Neural crest cell (in vitro differentiated cells): ENCODE measurements at regions not wholly inside any gene's neighbourhood (a gene's known extent, or its start where the extent isn't known, plus 50 kb on each side); places are given as distances from the start of the nearest gene placed in this dataset.

Experiments used
- DNase-seq: peaks from one replicate; pipeline ENCODE4 v3.0.0; 2021; ENCODE audit warnings: low read depth, mixed read lengths, low spot score
- H3K27ac Mint-ChIP-seq: one replicate; pipeline ENCODE4 v1.8.0; 2021; ENCODE audit warnings: mild to moderate bottlenecking, mixed read lengths; ENCODE audit not compliant: unreplicated experiment
- H3K27me3 Mint-ChIP-seq: 2 replicates; pipeline ENCODE4 v1.8.0; 2021; ENCODE audit warnings: low read depth, mild to moderate bottlenecking, mixed read lengths
- H3K36me3 Mint-ChIP-seq: 2 replicates; pipeline ENCODE4 v1.8.0; 2021; ENCODE audit warnings: low read depth, mild to moderate bottlenecking, mixed read lengths
- H3K4me1 Mint-ChIP-seq: 2 replicates; pipeline ENCODE4 v1.8.0; 2021; ENCODE audit warnings: mixed read lengths
- H3K4me3 Mint-ChIP-seq: one replicate; pipeline ENCODE4 v1.8.0; 2021; ENCODE audit warnings: mild to moderate bottlenecking, mixed read lengths
- H3K9me3 Mint-ChIP-seq: 2 replicates; pipeline ENCODE4 v1.8.0; 2021; ENCODE audit warnings: mixed read lengths
- TF ChIP-seq, protein P1 (sequence below): fragments of 200-600 bp; sonication (generic); conservative IDR thresholded peaks from 2 replicates; pipeline ENCODE4 v1.5.0; 2021; ENCODE audit warnings: antibody characterized with exemption, mild to moderate bottlenecking

DNA sequence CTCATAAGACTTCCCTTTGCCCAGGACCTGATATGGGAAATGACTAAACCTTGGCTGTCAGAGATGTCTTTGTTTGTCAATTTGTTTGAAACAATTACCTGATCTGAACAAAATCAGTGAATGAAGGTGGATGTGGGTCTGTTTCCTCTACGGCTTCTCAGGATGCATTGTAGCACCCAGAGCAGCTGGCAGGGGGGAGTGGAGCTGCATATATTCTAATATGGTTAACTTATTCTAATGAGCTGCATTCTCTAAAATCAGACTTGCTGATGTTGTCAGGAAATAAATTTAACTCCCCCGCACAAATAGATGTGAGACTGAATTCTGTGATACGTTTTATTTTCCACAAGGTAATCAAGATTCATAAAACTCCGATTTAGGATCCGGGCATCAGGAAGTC lies 665.4 kb downstream of the MAT2B start:
- Mint-ChIP-seq H3K9me3 (no peaks in the 10 kb centered on the region), H3K36me3 (no peaks in the 10 kb centered on the region), H3K4me1 (no peaks in the 10 kb centered on the region), H3K27ac (no peak overlapping the region), H3K4me3 (no peak overlapping the region), H3K27me3 (no peaks in the 10 kb centered on the region)
- TF ChIP-seq, protein P1, sequence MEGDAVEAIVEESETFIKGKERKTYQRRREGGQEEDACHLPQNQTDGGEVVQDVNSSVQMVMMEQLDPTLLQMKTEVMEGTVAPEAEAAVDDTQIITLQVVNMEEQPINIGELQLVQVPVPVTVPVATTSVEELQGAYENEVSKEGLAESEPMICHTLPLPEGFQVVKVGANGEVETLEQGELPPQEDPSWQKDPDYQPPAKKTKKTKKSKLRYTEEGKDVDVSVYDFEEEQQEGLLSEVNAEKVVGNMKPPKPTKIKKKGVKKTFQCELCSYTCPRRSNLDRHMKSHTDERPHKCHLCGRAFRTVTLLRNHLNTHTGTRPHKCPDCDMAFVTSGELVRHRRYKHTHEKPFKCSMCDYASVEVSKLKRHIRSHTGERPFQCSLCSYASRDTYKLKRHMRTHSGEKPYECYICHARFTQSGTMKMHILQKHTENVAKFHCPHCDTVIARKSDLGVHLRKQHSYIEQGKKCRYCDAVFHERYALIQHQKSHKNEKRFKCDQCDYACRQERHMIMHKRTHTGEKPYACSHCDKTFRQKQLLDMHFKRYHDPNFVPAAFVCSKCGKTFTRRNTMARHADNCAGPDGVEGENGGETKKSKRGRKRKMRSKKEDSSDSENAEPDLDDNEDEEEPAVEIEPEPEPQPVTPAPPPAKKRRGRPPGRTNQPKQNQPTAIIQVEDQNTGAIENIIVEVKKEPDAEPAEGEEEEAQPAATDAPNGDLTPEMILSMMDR: no peak
- no peak for DNase-seq

DNA sequence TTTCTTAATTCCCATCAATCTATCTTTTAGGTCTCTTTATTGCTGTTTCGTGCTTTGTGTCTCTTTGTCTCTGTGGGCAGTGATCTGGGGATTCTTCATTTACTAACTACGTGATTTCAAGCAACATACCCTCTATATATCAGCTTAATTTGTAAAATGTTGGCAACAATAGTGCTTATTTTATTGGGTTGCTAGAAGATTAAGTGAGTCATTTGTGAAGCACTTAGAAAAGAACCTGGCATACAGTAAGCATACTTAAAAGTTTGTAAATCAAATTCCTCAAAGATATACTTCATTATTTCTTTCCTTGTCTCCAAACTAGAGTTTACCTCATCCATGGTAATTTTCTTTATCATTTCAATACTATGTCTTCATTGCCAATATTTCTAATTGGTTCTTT lies 669.7 kb downstream of the MAT2B start:
- Mint-ChIP-seq H3K4me3 (no peak overlapping the region), H3K27ac (no peak overlapping the region), H3K9me3 (no peaks in the 10 kb centered on the region), H3K27me3 (no peaks in the 10 kb centered on the region), H3K4me1 (no peaks in the 10 kb centered on the region), H3K36me3 (no peaks in the 10 kb centered on the region)
- DNase-seq: no peak
- TF ChIP-seq, protein P1: no peak

- TF ChIP-seq, protein P1: no peak
- DNase-seq: no peak
- no peaks in the 10 kb centered on the region for H3K27me3 Mint-ChIP-seq
- peaks cover 4% of the 10 kb centered on the region for H3K4me1 Mint-ChIP-seq
- no peaks in the 10 kb centered on the region for H3K9me3 Mint-ChIP-seq
- H3K27ac Mint-ChIP-seq: no peak overlapping the region
- no peak overlapping the region for H3K4me3 Mint-ChIP-seq
- no peaks in the 10 kb centered on the region for H3K36me3 Mint-ChIP-seq
These were observed 674.0 kb downstream of the MAT2B start for GRCh38 chr5:164179406-164179805.

DNA sequence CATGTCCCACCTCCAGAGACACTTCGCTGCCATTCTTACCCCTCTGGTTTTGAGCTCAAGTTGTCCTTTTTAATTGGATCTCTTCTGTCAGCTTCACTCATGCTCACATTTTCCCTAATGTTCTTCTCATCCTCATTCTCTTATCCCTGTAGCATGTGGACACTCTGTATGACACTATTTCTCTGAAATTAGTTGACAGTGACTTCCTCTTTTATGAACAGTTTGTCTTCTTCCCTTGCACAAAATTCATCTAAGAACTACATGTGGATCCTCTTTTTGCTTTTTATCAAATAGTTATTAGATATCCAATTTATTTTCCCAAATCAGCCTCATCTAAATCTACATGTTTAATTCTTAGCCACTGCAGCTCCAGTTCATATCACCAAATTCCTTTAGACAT lies 676.2 kb downstream of the MAT2B start:
- H3K4me3 Mint-ChIP-seq: no peak overlapping the region
- DNase-seq: no peak
- no peaks in the 10 kb centered on the region for H3K36me3 Mint-ChIP-seq
- H3K9me3 Mint-ChIP-seq: no peaks in the 10 kb centered on the region
- H3K27me3 Mint-ChIP-seq: no peaks in the 10 kb centered on the region
- peaks cover 4% of the 10 kb centered on the region for H3K4me1 Mint-ChIP-seq
- no peak overlapping the region for H3K27ac Mint-ChIP-seq
- TF ChIP-seq, protein P1: no peak

- H3K9me3 Mint-ChIP-seq: no peaks in the 10 kb centered on the region
- H3K27me3 Mint-ChIP-seq: no peaks in the 10 kb centered on the region
- no peaks in the 10 kb centered on the region for H3K36me3 Mint-ChIP-seq
- DNase-seq: no peak
- TF ChIP-seq, protein P1: no peak
- no peak overlapping the region for H3K4me3 Mint-ChIP-seq
- peaks cover 25% of the 10 kb centered on the region for H3K4me1 Mint-ChIP-seq
- H3K27ac Mint-ChIP-seq: no peak overlapping the region
These were observed 678.7 kb downstream of the MAT2B start for GRCh38 chr5:164184158-164184557.

DNA sequence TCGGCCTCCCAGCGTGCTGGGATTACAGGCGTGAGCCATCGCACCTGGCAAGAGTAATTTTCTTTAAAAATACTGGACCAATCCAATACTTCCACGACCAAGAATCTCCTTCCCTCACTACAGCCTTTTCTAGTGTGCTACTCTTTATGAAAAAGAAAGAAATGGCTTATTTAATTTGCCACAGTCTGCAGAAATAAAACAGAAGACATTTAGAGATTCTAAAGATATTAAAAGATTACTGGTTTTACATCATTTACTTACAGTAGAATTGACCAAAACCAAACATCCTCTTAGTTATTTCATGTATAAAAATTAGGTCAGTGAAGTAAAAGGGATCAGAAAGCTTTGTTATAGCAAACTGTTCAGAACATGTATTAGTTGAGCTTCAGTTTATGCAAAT lies 679.6 kb downstream of the MAT2B start:
- TF ChIP-seq, protein P1: no peak
- Mint-ChIP-seq H3K27ac (no peak overlapping the region), H3K4me3 (no peak overlapping the region), H3K36me3 (no peaks in the 10 kb centered on the region), H3K27me3 (no peaks in the 10 kb centered on the region), H3K4me1 (peaks cover 33% of the 10 kb centered on the region), H3K9me3 (no peaks in the 10 kb centered on the region)
- DNase-seq: no peak
